Natural killer cell treated with Interleukin-12 subunit alpha and Interleukin-12 subunit beta and Interleukin-15 and Interleukin-18, amount 100 ng/mL, for 72 hours (primary cell): ENCODE measurements at regions not wholly inside any gene's neighbourhood (a gene's known extent, or its start where the extent isn't known, plus 50 kb on each side); places are given as distances from the start of the nearest gene placed in this dataset.
A peak's percentile ranks its signal among the peaks of the same experiment; 100 is the strongest.

ENCODE experiments used
- ATAC-seq, 2 donors: fragments of 150-1000 bp; cut with Tn5 transposase in 1 of 2; sonication (Bioruptor Pico), chemical (Tn5 transposase) in 1 of 2; 2 replicates each; pipeline ENCODE4 v1.10.0; 2021
- DNase-seq: peaks from one replicate; pipeline ENCODE4 v3.0.0; 2022; ENCODE audit warnings: low spot score
- H3K27ac Mint-ChIP-seq, 2 donors: 1 replicate in 1 of 2; 2 replicates in 1 of 2; pipeline ENCODE4 v1.8.0; 2022; ENCODE audit warnings: mixed read lengths in 2 of 2, mild to moderate bottlenecking in 1 of 2, moderate library complexity in 1 of 2
- H3K27me3 Mint-ChIP-seq, 2 donors: 1 replicate in 1 of 2; 2 replicates in 1 of 2; pipeline ENCODE4 v1.8.0; 2022; ENCODE audit warnings: mixed read lengths in 2 of 2
- H3K36me3 Mint-ChIP-seq: one replicate; pipeline ENCODE4 v1.8.0; 2022; ENCODE audit warnings: mixed read lengths
- H3K4me1 Mint-ChIP-seq, 2 donors: 1 replicate in 1 of 2; 2 replicates in 1 of 2; pipeline ENCODE4 v1.8.0; 2022; ENCODE audit warnings: low read depth in 2 of 2, mixed read lengths in 2 of 2, mild to moderate bottlenecking in 1 of 2
- H3K4me3 Mint-ChIP-seq: one replicate; pipeline ENCODE4 v1.8.0; 2022; ENCODE audit warnings: mixed read lengths
- H3K9me3 Mint-ChIP-seq: 2 replicates; pipeline ENCODE4 v1.8.0; 2022; ENCODE audit warnings: mixed read lengths

- Mint-ChIP-seq H3K4me3 (no peak overlapping the region), H3K9me3 (peaks cover 9% of the 10 kb centered on the region), H3K27me3 (no peaks in the 10 kb centered on the region), H3K27ac (no peak overlapping the region), H3K36me3 (no peaks in the 10 kb centered on the region), H3K4me1 (peaks cover 0 to 2% of the 10 kb centered on the region in 2 donors)
- DNase-seq = no peak
- ATAC-seq = no peak
These were observed 85.3 kb upstream of the FLRT2 start for GRCh38 chr14:85444635-85445034.

- H3K27me3 Mint-ChIP-seq = no peaks in the 10 kb centered on the region
- H3K9me3 Mint-ChIP-seq = peaks cover 9% of the 10 kb centered on the region
- no peak overlapping the region for H3K4me3 Mint-ChIP-seq
- no peak for DNase-seq
- no peak for ATAC-seq
- H3K36me3 Mint-ChIP-seq = no peaks in the 10 kb centered on the region
- peaks cover 0 to 2% of the 10 kb centered on the region in 2 donors for H3K4me1 Mint-ChIP-seq
- H3K27ac Mint-ChIP-seq = no peak overlapping the region
These were observed 84.7 kb upstream of the FLRT2 start for GRCh38 chr14:85445151-85445795.

GRCh38 chr14:85447883-85448282 lies 82.1 kb upstream of the FLRT2 start:
- Mint-ChIP-seq H3K4me3 (no peak overlapping the region), H3K4me1 (peaks cover 0 to 2% of the 10 kb centered on the region in 2 donors)

GRCh38 chr14:85451421-85451820 lies 78.5 kb upstream of the FLRT2 start:
- Mint-ChIP-seq H3K27me3 (no peaks in the 10 kb centered on the region), H3K4me1 (no peaks in the 10 kb centered on the region), H3K27ac (no peak overlapping the region), H3K36me3 (no peaks in the 10 kb centered on the region), H3K4me3 (no peak overlapping the region), H3K9me3 (peaks cover 5% of the 10 kb centered on the region)
- DNase-seq = no peak
- ATAC-seq = no peak

More at GRCh38 chr14:85447883-85448282, 82.1 kb upstream of the FLRT2 start:
- DNase-seq = no peak
- Mint-ChIP-seq H3K36me3 (no peaks in the 10 kb centered on the region), H3K27me3 (no peaks in the 10 kb centered on the region), H3K9me3 (peaks cover 9% of the 10 kb centered on the region), H3K27ac (no peak overlapping the region)
- ATAC-seq = no peak

- Mint-ChIP-seq H3K27me3 (no peaks in the 10 kb centered on the region), H3K27ac (no peak overlapping the region), H3K36me3 (no peaks in the 10 kb centered on the region), H3K4me3 (no peak overlapping the region), H3K4me1 (no peaks in the 10 kb centered on the region), H3K9me3 (no peaks in the 10 kb centered on the region)
- no peak for DNase-seq
- ATAC-seq = no peak
These were observed 76.3 kb upstream of the FLRT2 start for GRCh38 chr14:85453401-85454225.

GRCh38 chr14:85454226-85454813 lies 75.6 kb upstream of the FLRT2 start:
- H3K9me3 Mint-ChIP-seq = no peaks in the 10 kb centered on the region
- ATAC-seq = no peak
- no peaks in the 10 kb centered on the region for H3K4me1 Mint-ChIP-seq
- H3K27me3 Mint-ChIP-seq = no peaks in the 10 kb centered on the region
- no peak for DNase-seq
- no peak overlapping the region for H3K27ac Mint-ChIP-seq
- H3K4me3 Mint-ChIP-seq = no peak overlapping the region
- no peaks in the 10 kb centered on the region for H3K36me3 Mint-ChIP-seq

- ATAC-seq = no peak
- peak overlapping the region in 1 of 2 donors; percentile 53 for H3K27ac Mint-ChIP-seq
- no peaks in the 10 kb centered on the region for H3K36me3 Mint-ChIP-seq
- H3K4me3 Mint-ChIP-seq = no peak overlapping the region
- no peaks in the 10 kb centered on the region for H3K27me3 Mint-ChIP-seq
- no peak for DNase-seq
- peaks cover 4% of the 10 kb centered on the region for H3K9me3 Mint-ChIP-seq
- H3K4me1 Mint-ChIP-seq = peaks cover 5 to 7% of the 10 kb centered on the region in 2 donors
These were observed 70.5 kb upstream of the FLRT2 start for GRCh38 chr14:85459361-85460000.

- Mint-ChIP-seq H3K27me3 (no peaks in the 10 kb centered on the region), H3K36me3 (no peaks in the 10 kb centered on the region), H3K27ac (no peak overlapping the region), H3K4me1 (peaks cover 5 to 7% of the 10 kb centered on the region in 2 donors), H3K9me3 (peaks cover 4% of the 10 kb centered on the region), H3K4me3 (no peak overlapping the region)
- no peak for DNase-seq
- no peak for ATAC-seq
These were observed 68.4 kb upstream of the FLRT2 start for GRCh38 chr14:85461432-85462133.

- DNase-seq (no peak), ATAC-seq (no peak)
- H3K9me3 Mint-ChIP-seq = peaks cover 4% of the 10 kb centered on the region
- H3K27ac Mint-ChIP-seq = no peak overlapping the region
- H3K4me3 Mint-ChIP-seq = no peak overlapping the region
- peaks cover 5 to 7% of the 10 kb centered on the region in 2 donors for H3K4me1 Mint-ChIP-seq
- no peaks in the 10 kb centered on the region for H3K36me3 Mint-ChIP-seq
- H3K27me3 Mint-ChIP-seq = no peaks in the 10 kb centered on the region
These were observed 66.4 kb upstream of the FLRT2 start for GRCh38 chr14:85463512-85463911.

- peaks cover 5 to 7% of the 10 kb centered on the region in 2 donors for H3K4me1 Mint-ChIP-seq
- no peak overlapping the region for H3K27ac Mint-ChIP-seq
- H3K27me3 Mint-ChIP-seq = no peaks in the 10 kb centered on the region
- no peak for ATAC-seq
- peaks cover 4% of the 10 kb centered on the region for H3K9me3 Mint-ChIP-seq
- H3K36me3 Mint-ChIP-seq = no peaks in the 10 kb centered on the region
- no peak for DNase-seq
- H3K4me3 Mint-ChIP-seq = no peak overlapping the region
These were observed 65.6 kb upstream of the FLRT2 start for GRCh38 chr14:85464135-85464895.

- Mint-ChIP-seq H3K4me3 (no peak overlapping the region), H3K27ac (no peak overlapping the region), H3K9me3 (peaks cover 4% of the 10 kb centered on the region), H3K4me1 (no peaks in the 10 kb centered on the region), H3K27me3 (no peaks in the 10 kb centered on the region), H3K36me3 (no peaks in the 10 kb centered on the region)
- no peak for ATAC-seq
- DNase-seq = no peak
These were observed 63.3 kb upstream of the FLRT2 start for GRCh38 chr14:85466678-85467077.

- H3K27ac Mint-ChIP-seq = no peak overlapping the region
- no peaks in the 10 kb centered on the region for H3K36me3 Mint-ChIP-seq
- H3K9me3 Mint-ChIP-seq = no peaks in the 10 kb centered on the region
- no peak for ATAC-seq
- no peak overlapping the region for H3K4me3 Mint-ChIP-seq
- H3K27me3 Mint-ChIP-seq = no peaks in the 10 kb centered on the region
- no peak for DNase-seq
- H3K4me1 Mint-ChIP-seq = no peaks in the 10 kb centered on the region
These were observed 61.1 kb upstream of the FLRT2 start for GRCh38 chr14:85468816-85469215.

GRCh38 chr14:85471156-85471555 lies 58.8 kb upstream of the FLRT2 start:
- peak overlapping the region in 1 of 2 donors; percentile 67 for H3K27ac Mint-ChIP-seq
- H3K27me3 Mint-ChIP-seq = no peaks in the 10 kb centered on the region

More at GRCh38 chr14:85471156-85471555, 58.8 kb upstream of the FLRT2 start:
- no peak for ATAC-seq
- no peaks in the 10 kb centered on the region for H3K9me3 Mint-ChIP-seq
- H3K4me1 Mint-ChIP-seq = no peaks in the 10 kb centered on the region
- no peak overlapping the region for H3K4me3 Mint-ChIP-seq
- no peaks in the 10 kb centered on the region for H3K36me3 Mint-ChIP-seq
- no peak for DNase-seq
